Stimulated activated CD4-positive, alpha-beta T cell treated with anti-CD3 and anti-CD28 coated beads, Interleukin-2, amount 100 ng/mL, for 4 hours (primary cell): ENCODE measurements at regions not wholly inside any gene's neighbourhood (a gene's known extent, or its start where the extent isn't known, plus 50 kb on each side); places are given as distances from the start of the nearest gene placed in this dataset.
"Not testable (repeated sequence)": the region's sequence is repeated elsewhere in the genome, so short reads cannot be mapped to it uniquely, and the experiment has no call there.

Experiments used
- DNase-seq: peaks from one replicate; pipeline ENCODE4 v3.0.0-alpha.2; 2020; ENCODE audit warnings: low read depth

DNA sequence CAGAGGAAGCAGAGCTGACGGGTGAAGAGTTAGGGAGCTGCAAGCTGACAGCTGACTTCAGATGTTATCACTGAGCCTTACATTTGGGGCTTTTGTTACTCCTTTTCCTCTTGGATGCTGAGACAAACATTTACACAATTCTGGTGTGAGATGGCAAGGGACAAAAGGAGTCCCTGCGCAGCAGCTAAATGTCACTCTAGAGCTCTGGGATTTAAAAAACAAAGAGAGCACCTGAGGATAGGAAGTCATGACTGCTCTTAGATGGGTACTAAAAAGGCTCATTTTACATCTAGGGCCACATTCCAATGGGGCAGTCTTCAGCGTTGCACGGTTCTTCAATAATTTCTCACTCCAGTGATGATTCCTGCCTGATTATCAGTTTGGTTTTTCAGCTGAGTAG, 204.5 kb downstream of the RAB38 start:
- DNase-seq: no peak

DNA sequence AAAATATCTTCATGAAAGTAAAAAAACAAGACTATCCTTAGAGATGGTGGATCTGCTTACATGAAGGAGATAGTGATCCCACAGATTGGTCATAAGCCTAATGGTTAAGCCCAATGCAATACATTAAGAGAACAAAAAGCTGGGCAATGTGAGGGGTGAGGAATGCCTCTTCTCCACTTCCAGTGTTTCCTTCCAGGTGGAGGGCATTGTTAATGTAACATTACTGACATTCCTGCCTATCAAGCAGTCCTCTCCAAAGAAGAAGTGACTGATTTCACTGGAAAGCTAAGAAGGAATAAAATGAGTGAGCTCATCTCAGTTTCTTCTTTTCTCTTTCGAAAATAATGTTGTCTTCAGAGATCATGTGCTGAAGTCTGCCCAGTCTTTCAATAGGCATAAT, 207.8 kb downstream of the RAB38 start:
- DNase-seq: no peak

GRCh38 chr11:87966694-87967093, 208.5 kb downstream of the RAB38 start:
- no peak for DNase-seq

DNA sequence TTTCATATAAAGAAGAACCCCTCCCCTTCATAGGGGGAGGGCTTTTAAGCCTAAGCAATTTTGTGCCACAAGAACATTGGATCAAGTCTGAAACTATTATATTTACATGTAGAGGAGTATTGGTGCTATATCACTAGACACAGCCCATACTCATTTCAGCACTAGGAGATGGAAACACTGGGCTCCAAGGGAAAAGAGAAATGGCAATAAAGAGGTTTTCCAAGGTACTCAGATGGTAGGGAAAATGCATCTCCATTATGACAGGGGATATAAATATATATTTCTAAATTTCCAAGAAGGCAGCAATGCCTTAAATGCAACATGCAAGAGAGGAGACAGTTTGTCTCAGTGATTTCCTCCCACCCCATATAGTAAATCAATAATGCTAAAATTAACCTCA, 209.0 kb downstream of the RAB38 start:
- no peak for DNase-seq

GRCh38 chr11:87961606-87962005, 213.6 kb downstream of the RAB38 start:
- DNase-seq: no peak

- no peak for DNase-seq
Observed at GRCh38 chr11:87957961-87958360, 217.3 kb downstream of the RAB38 start.

DNA sequence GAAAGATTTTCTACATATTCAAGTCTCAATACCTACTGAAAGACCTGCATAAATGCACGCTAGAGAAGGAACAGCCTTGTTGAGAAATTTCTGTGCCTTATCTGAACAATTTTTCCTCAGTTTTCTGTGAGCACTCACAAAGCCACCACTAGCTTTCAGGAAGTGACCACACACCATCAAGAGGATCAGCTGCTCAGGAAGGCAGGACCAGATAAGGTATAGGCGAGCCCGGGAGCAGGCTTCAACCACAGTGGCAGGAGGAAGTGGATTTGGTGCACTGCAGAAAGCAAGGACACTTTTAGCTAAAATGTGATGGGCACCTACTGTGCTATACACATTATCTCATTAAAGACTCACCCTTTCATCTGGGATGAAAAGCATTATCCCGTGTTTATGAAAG, 220.8 kb downstream of the RAB38 start:
- no peak for DNase-seq

- no peak for DNase-seq
Observed at GRCh38 chr11:87942786-87943185, 232.5 kb downstream of the RAB38 start.

- no peak for DNase-seq
Observed at GRCh38 chr11:87934182-87934581, 241.1 kb downstream of the RAB38 start.

GRCh38 chr11:87926250-87926970, 248.8 kb downstream of the RAB38 start:
- no peak for DNase-seq

GRCh38 chr11:87924125-87924524, 251.1 kb downstream of the RAB38 start:
- no peak for DNase-seq

- no peak for DNase-seq
Observed at GRCh38 chr11:87917111-87917510, 258.1 kb downstream of the RAB38 start.

DNA sequence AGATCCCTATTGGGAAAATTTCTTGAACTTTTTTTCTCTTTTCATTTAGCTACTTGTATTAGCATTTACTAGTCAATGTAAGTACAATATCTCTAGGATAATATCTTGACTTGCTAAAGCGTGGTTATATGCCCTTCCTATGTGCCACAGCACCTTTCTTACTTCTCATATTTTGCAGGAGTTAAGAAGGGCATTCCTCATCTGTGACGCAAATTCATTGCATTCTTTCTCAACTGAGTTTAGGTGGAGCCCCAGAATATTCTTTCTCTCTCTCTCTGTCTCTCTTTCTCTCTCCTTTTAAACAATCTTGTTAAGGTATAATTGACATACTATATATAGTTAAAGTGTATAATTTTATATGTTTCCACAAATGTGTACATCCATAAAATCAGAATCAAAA, 266.1 kb downstream of the RAB38 start:
- DNase-seq: no peak

- DNase-seq: no peak
Observed at GRCh38 chr11:87908086-87908485, 267.2 kb downstream of the RAB38 start.

DNA sequence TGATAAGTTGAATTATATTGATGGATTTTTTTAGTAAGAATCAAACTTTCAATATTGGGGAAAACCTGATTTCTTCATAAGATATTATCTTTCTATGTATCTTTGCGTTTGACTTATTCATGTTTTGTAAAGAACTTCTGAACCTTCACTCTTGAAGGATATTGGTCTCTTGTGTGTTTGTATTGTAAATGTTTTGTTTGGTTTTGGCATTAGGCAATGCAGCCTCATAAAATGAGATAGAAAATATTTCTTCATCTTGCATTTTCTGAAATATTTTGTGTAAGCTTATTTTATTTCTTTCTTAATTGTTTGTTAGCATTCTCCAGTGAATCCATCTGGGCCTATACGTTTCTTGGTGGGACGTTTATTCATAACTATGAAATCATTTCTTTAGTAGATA, 271.9 kb downstream of the RAB38 start:
- DNase-seq: no peak

GRCh38 chr11:87901341-87901740, 273.9 kb downstream of the RAB38 start:
- no peak for DNase-seq

DNA sequence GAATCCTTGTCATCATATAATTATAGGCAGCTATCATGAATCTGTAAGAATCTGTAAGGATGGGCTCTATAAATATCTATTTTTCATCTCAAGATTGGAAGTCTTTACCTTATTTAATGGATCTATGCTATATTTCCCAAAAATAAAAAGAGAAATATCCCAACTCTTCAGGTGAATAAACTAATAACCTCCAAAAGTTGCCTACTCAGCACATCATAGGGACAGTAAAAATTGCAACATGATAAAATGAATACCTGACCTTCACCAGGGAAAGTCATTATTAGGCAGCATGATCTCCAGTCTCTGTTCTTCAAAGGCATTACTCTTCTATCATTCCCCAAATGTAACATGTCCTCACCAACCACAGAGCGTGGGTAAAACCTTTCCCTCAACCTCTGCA, 277.3 kb downstream of the RAB38 start:
- DNase-seq: no peak

- DNase-seq: no peak
Observed at GRCh38 chr11:87897071-87897470, 278.2 kb downstream of the RAB38 start.

- no peak for DNase-seq
Observed at GRCh38 chr11:87894961-87895360, 280.3 kb downstream of the RAB38 start.

DNA sequence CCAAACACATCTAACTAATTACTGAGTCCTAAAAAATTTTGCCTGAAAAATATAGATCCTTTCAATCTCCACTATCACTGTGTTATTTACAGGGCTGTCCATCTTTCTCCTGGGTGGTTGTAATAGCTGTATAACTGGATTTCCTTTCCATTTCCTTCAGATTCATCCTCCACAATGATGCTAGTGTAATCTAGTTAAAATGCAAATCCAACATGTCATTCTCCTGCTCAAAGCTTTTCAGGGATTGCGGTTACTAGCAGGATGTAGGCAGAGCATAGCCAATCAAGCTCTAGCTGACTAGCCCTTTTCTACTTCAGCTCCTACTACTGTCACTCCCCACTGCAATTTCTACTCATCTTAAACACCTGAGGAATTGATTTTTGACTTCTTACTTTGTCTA, 283.0 kb downstream of the RAB38 start:
- DNase-seq: no peak

DNA sequence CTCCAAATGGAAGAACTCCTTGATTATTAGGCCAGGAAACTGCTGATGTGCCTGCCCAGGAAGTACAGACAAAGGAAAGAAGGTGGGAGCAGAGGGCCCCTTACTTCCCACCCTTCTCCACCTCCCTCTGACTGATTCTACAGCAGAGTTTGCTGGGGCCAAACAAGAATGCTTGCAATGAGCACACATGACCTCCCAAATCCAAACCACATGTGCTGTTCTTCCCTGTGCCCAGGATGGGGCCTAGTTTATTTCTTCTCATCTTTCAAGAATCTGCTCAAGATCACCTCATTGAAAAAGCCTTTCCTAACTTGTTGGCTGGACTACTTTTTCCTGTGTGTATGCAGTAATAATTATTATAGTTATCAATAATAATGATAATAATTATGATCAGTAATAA, 286.1 kb downstream of the RAB38 start:
- DNase-seq: no peak

- not testable (repeated sequence) for DNase-seq
Observed at GRCh38 chr11:87885084-87885483, 290.2 kb downstream of the RAB38 start.

DNA sequence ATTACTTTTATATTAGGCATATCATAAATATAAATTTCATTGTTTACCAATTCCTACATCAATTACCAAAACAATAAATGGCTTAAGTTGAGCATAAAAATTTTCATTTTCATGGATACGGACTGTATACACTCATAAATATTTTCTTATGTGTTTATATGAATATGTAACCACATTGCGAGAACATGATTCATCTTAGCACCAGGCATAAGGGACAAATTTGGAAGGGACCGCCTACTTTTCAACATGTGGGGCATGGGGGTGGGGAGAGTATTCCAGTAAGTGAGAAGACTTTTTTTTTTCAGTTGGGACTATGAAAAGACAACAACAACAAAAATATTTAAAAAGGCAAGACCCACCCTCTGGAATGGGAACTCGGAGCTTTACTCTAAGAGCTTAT, 296.1 kb downstream of the RAB38 start:
- DNase-seq: no peak

DNA sequence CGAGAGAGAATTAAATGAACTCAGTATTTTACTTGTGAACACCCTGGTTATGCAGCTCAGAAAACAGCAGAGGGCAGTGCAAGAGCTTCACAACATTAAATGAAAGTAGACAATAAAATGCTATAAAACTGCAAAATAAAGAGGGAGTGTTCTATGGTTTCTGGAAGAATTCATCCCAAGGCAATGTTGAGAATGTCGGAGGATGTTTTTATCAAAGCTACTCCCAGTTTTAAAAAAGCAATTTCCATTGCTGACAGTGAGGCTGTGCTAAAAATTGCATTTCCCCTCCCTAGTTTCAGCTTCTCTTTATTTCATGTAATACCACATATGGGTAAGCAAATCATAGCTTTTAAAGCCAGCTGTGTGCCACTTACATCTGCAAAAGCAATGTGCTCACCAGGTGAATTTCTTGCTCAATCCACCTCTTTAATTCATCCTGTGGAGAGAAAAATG, 296.8 kb downstream of the RAB38 start:
- DNase-seq: no peak
